ENCODE measurements at regions not wholly inside any gene's neighbourhood (a gene's known extent, or its start where the extent isn't known, plus 50 kb on each side); places are given as distances from the start of the nearest gene placed in this dataset.

DNA sequence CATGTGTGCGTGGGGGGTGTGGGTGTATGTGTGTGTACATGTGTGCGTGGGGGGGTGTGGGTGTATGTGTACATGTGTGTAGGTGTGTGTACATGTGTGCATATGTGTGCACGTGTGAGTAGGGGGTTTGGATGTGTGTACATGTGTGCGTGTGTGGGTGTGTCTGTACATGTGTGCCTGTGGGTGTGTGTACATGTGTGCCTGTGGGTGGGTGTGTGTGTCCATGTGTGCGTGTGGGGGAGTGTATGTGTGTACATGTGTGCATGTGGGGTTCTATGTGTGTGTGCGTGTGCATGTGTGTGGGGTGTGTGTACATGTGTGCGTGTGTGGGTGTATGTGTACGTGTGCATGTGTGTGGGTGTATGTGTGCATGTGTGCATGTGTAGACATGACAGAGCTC is 129.1 kb downstream of the C16orf95 start:
- TF ChIP-seq CTCF (IDR thresholded peaks at IDR 0.05) (no peak), POLR2A (IDR thresholded peaks at IDR 0.05) (no peak)

All from ovary (tissue), 3 donors.